ENCODE measurements at regions not wholly inside any gene's neighbourhood (a gene's known extent, or its start where the extent isn't known, plus 50 kb on each side); places are given as distances from the start of the nearest gene placed in this dataset.
"Not testable (repeated sequence)": the region's sequence is repeated elsewhere in the genome, so short reads cannot be mapped to it uniquely, and the experiment has no call there.

GRCh38 chr2:2799151-2799697 is 468.1 kb upstream of the MYT1L start:
- DNase-seq (ENCODE audit: low spot score): no peak
- intact Hi-C loops (cut with DNase I): no loop called here

- no peak for DNase-seq (ENCODE audit: low spot score)
- intact Hi-C loops (cut with DNase I): no loop called here
Observed at GRCh38 chr2:2798337-2798736, 467.3 kb upstream of the MYT1L start.

- no peak for DNase-seq (ENCODE audit: low spot score)
- intact Hi-C loops (cut with DNase I): no loop called here
Observed at GRCh38 chr2:2797797-2798196, 466.7 kb upstream of the MYT1L start.

GRCh38 chr2:2796207-2796606 is 465.1 kb upstream of the MYT1L start:
- intact Hi-C loops (cut with DNase I): no loop called here
- no peak for DNase-seq (ENCODE audit: low spot score)

GRCh38 chr2:2795438-2796091 is 464.5 kb upstream of the MYT1L start:
- DNase-seq (ENCODE audit: low spot score): no peak
- intact Hi-C loops (cut with DNase I): no loop called here

GRCh38 chr2:2793925-2794560 is 463.0 kb upstream of the MYT1L start:
- DNase-seq (ENCODE audit: low spot score): no peak
- intact Hi-C loops (cut with DNase I): no loop called here

- no peak for DNase-seq (ENCODE audit: low spot score)
- intact Hi-C loops (cut with DNase I): no loop called here
Observed at GRCh38 chr2:2793514-2793913, 462.4 kb upstream of the MYT1L start.

- DNase-seq (ENCODE audit: low spot score): no peak
- intact Hi-C loops (cut with DNase I): no loop called here
Observed at GRCh38 chr2:2791606-2792005, 460.5 kb upstream of the MYT1L start.

- intact Hi-C loops (cut with DNase I): no loop called here
- DNase-seq (ENCODE audit: low spot score): no peak
Observed at GRCh38 chr2:2791031-2791430, 460.0 kb upstream of the MYT1L start.

- DNase-seq (ENCODE audit: low spot score): peak; percentile 59
- intact Hi-C loops (cut with DNase I): no loop called here
Observed at GRCh38 chr2:2788076-2788475, 457.0 kb upstream of the MYT1L start.

GRCh38 chr2:2787301-2787907 is 456.3 kb upstream of the MYT1L start:
- intact Hi-C loops (cut with DNase I): no loop called here
- peak; percentile 75 for DNase-seq (ENCODE audit: low spot score)

- intact Hi-C loops (cut with DNase I): no loop called here
Observed at GRCh38 chr2:2782007-2782406, 450.9 kb upstream of the MYT1L start.

GRCh38 chr2:2779727-2780126 is 448.7 kb upstream of the MYT1L start:
- intact Hi-C loops (cut with DNase I): no loop called here
- peak; percentile 29 for DNase-seq (ENCODE audit: low spot score)

More at GRCh38 chr2:2782007-2782406, 450.9 kb upstream of the MYT1L start:
- DNase-seq (ENCODE audit: low spot score): no peak

GRCh38 chr2:2777876-2778275 is 446.8 kb upstream of the MYT1L start:
- intact Hi-C loops (cut with DNase I): no loop called here
- DNase-seq (ENCODE audit: low spot score): peak; percentile 43

- intact Hi-C loops (cut with DNase I): no loop called here
- DNase-seq (ENCODE audit: low spot score): no peak
Observed at GRCh38 chr2:2777213-2777612, 446.1 kb upstream of the MYT1L start.

- no peak for DNase-seq (ENCODE audit: low spot score)
- intact Hi-C loops (cut with DNase I): no loop called here
Observed at GRCh38 chr2:2775018-2775417, 443.9 kb upstream of the MYT1L start.

GRCh38 chr2:2773692-2774091 is 442.6 kb upstream of the MYT1L start:
- intact Hi-C loops (cut with DNase I): loop anchor here (5.0 kb wide), 1 partner anchor 161 kb away; no protein-coding TSS in a partner anchor
- no peak for DNase-seq (ENCODE audit: low spot score)

GRCh38 chr2:2773080-2773479 is 442.0 kb upstream of the MYT1L start:
- intact Hi-C loops (cut with DNase I): loop anchor here (5.0 kb wide), 1 partner anchor 161 kb away; no protein-coding TSS in a partner anchor
- DNase-seq (ENCODE audit: low spot score): not testable (repeated sequence)

- intact Hi-C loops (cut with DNase I): loop anchor here (5.0 kb wide), 1 partner anchor 160 kb away; no protein-coding TSS in a partner anchor
- DNase-seq (ENCODE audit: low spot score): no peak
Observed at GRCh38 chr2:2771721-2772411, 440.8 kb upstream of the MYT1L start.

Measured in cardiac septum (tissue), 1 donor.